Esophagus muscularis mucosa (tissue), 4 donors: ENCODE measurements at regions not wholly inside any gene's neighbourhood (a gene's known extent, or its start where the extent isn't known, plus 50 kb on each side); places are given as distances from the start of the nearest gene placed in this dataset.

Source experiments
- EP300 ChIP-seq: sonication (generic); formaldehyde crosslinking; IDR thresholded peaks from one replicate; pipeline ENCODE4 v1.6.1; 2017; ENCODE audit warnings: antibody characterized with exemption
- POLR2AphosphoS5 ChIP-seq, 2 donors: sonication (generic); formaldehyde crosslinking; IDR thresholded peaks; one replicate each; pipeline ENCODE4 v1.6.1; 2017; ENCODE audit warnings: antibody characterized with exemption in 2 of 2
- TF ChIP-seq, protein P1 (sequence below), 3 experiments: fragments of 200-600 bp in 2 of 3; fragments of 450-650 bp in 1 of 3; sonication (generic) in 2 of 3; IDR thresholded peaks; one replicate each; pipeline ENCODE4 v1.5.1; 2017 to 2019; ENCODE audit warnings: antibody characterized with exemption in 3 of 3, mild to moderate bottlenecking in 2 of 3, moderate library complexity in 1 of 3

DNA sequence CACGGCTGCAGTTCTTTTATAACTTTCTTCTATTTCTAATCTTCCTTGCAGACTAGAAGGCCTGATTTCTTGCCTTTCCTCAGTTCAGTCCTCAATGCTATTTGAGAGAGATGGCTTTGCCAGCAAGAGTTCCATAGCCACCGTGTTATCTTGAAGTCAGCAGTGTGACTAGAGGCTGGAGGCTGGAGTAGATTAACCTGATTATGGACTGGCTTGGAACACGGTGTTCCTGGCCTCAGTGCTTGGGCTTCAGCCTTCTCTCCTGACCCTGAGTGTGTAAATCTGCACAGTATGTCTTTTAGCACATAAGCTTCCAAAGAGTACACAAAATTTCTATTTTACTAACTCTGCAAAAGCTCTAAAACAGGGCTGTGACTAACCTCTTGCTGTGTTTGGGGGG is 61.4 kb downstream of the CCDC54 start:
- TF ChIP-seq, protein P1, sequence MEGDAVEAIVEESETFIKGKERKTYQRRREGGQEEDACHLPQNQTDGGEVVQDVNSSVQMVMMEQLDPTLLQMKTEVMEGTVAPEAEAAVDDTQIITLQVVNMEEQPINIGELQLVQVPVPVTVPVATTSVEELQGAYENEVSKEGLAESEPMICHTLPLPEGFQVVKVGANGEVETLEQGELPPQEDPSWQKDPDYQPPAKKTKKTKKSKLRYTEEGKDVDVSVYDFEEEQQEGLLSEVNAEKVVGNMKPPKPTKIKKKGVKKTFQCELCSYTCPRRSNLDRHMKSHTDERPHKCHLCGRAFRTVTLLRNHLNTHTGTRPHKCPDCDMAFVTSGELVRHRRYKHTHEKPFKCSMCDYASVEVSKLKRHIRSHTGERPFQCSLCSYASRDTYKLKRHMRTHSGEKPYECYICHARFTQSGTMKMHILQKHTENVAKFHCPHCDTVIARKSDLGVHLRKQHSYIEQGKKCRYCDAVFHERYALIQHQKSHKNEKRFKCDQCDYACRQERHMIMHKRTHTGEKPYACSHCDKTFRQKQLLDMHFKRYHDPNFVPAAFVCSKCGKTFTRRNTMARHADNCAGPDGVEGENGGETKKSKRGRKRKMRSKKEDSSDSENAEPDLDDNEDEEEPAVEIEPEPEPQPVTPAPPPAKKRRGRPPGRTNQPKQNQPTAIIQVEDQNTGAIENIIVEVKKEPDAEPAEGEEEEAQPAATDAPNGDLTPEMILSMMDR (IDR thresholded peaks at IDR 0.05): no peak
- no peak for TF ChIP-seq POLR2AphosphoS5 (IDR thresholded peaks at IDR 0.05)
- TF ChIP-seq EP300: no peak
